ENCODE measurements at regions not wholly inside any gene's neighbourhood (a gene's known extent, or its start where the extent isn't known, plus 50 kb on each side); places are given as distances from the start of the nearest gene placed in this dataset.

GRCh38 chr5:73284220-73284795, 111.3 kb downstream of the TMEM174 start:
- WGBS (ENCODE audit: low lambda C conversion rate), result 64% methylated on average over 6 of the region's 7 CpGs
- POLR2A ChIA-PET, result no interaction called here
- Histone ChIP-seq H2AFZ (ENCODE audit: low read depth) (no peak overlapping the region), H3K27ac (ENCODE audit: low read depth in 2 of 2, low read length in 1 of 2) (no peak overlapping the region), H4K20me1 (ENCODE audit: insufficient read depth) (no peaks in the 10 kb centered on the region), H3F3A (replicated peaks; ENCODE audit: insufficient read depth) (no peaks in the 10 kb centered on the region), H3K9ac (no peak overlapping the region), H3K4me2 (no peak overlapping the region), H3K4me3 (ENCODE audit: low read depth in 2 of 2, low read length in 1 of 2) (no peak overlapping the region), H3K27me3 (ENCODE audit: insufficient read depth) (no peaks in the 10 kb centered on the region), H3K79me2 (ENCODE audit: insufficient read depth) (no peaks in the 10 kb centered on the region), H3K36me3 (replicated peaks in 1 of 2; ENCODE audit: control insufficient read depth in 1 of 2, insufficient read depth in 2 of 2, low read length in 1 of 2) (no peaks in the 10 kb centered on the region), H3K9me2 (no peaks in the 10 kb centered on the region), H3K4me1 (ENCODE audit: control insufficient read depth in 1 of 2, insufficient read depth in 2 of 2, low read depth in 1 of 2, low read length in 1 of 2) (peaks cover 11 to 21% of the 10 kb centered on the region in 2 experiments), H3K9me3 (no peaks in the 10 kb centered on the region)
- no peak for TF ChIP-seq USF2 (IDR thresholded peaks at IDR 0.05; ENCODE audit: borderline replicate concordance, low read depth, low read length)
- no peak for TF ChIP-seq FOXJ3 (CRISPR knock-in tag; IDR thresholded peaks at IDR 0.05)
- no peak for TF ChIP-seq RCOR1 (IDR thresholded peaks at IDR 0.05; ENCODE audit: low read length)
- TF ChIP-seq SIN3A (IDR thresholded peaks at IDR 0.05; ENCODE audit: borderline replicate concordance, low read depth, low read length), result no peak
- TF ChIP-seq MXI1 (IDR thresholded peaks at IDR 0.05; ENCODE audit: low read depth, low read length), result no peak
- TF ChIP-seq PBX3 (IDR thresholded peaks at IDR 0.05), result no peak
- no peak for TF ChIP-seq YY1 (IDR thresholded peaks at IDR 0.05; ENCODE audit: low read depth)
- TF ChIP-seq NRF1 (IDR thresholded peaks at IDR 0.05; ENCODE audit: low read depth, low read length), result no peak
- no peak for DNase-seq
- CTCF ChIA-PET, result interaction anchor here (1.0 to 3.8 kb wide), 4 partner anchors 14 to 69 kb away, joined by 3 to 14 read pairs (median 4); no protein-coding TSS in a partner anchor

- no peak overlapping the region for H3K27ac ChIP-seq (ENCODE audit: low read depth in 2 of 2, low read length in 1 of 2)
- CTCF ChIA-PET, result interaction anchor here (1.1 to 3.8 kb wide), 4 partner anchors 8 to 168 kb away, joined by 3 to 14 read pairs (median 4); no protein-coding TSS in a partner anchor
- POLR2A ChIA-PET, result no interaction called here
- TF ChIP-seq FOXM1 (IDR thresholded peaks at IDR 0.05; ENCODE audit: low read depth) (no peak), REST (IDR thresholded peaks at IDR 0.05; ENCODE audit: low read depth, low read length) (no peak), YY1 (IDR thresholded peaks at IDR 0.05; ENCODE audit: low read depth) (no peak), EP300 (IDR thresholded peaks at IDR 0.05; ENCODE audit: borderline replicate concordance in 1 of 2, low read depth in 1 of 2, low read length in 1 of 2) (no peak), EZH2phosphoT487 (IDR thresholded peaks at IDR 0.05; ENCODE audit: borderline replicate concordance, low read depth) (no peak), MAX (IDR thresholded peaks at IDR 0.05; ENCODE audit: low read depth) (no peak), NFIC (IDR thresholded peaks at IDR 0.05; ENCODE audit: borderline replicate concordance) (no peak), USF2 (IDR thresholded peaks at IDR 0.05; ENCODE audit: borderline replicate concordance, low read depth, low read length) (no peak), SMC3 (IDR thresholded peaks at IDR 0.05; ENCODE audit: low read depth, low read length) (no peak), CHD2 (IDR thresholded peaks at IDR 0.05; ENCODE audit: low read length, partially characterized antibody) (no peak), RCOR1 (IDR thresholded peaks at IDR 0.05; ENCODE audit: low read length) (no peak), GABPA (IDR thresholded peaks at IDR 0.05; ENCODE audit: low read depth) (no peak), RXRA (IDR thresholded peaks at IDR 0.05; ENCODE audit: borderline replicate concordance, low read depth) (no peak), TCF12 (IDR thresholded peaks at IDR 0.05) (no peak), USF1 (IDR thresholded peaks at IDR 0.05; ENCODE audit: borderline replicate concordance, low read depth) (no peak), JUND (IDR thresholded peaks at IDR 0.05) (no peak)
Measured at GRCh38 chr5:73282923-73283322, 109.9 kb downstream of the TMEM174 start.

More at GRCh38 chr5:73282923-73283322, 109.9 kb downstream of the TMEM174 start:
- Histone ChIP-seq H3K36me3 (replicated peaks in 1 of 2; ENCODE audit: control insufficient read depth in 1 of 2, insufficient read depth in 2 of 2, low read length in 1 of 2) (no peaks in the 10 kb centered on the region), H2AFZ (ENCODE audit: low read depth) (no peak overlapping the region), H3K9ac (no peak overlapping the region), H3K4me3 (ENCODE audit: low read depth in 2 of 2, low read length in 1 of 2) (no peak overlapping the region), H4K20me1 (ENCODE audit: insufficient read depth) (no peaks in the 10 kb centered on the region), H3K9me2 (no peaks in the 10 kb centered on the region), H3K27me3 (ENCODE audit: insufficient read depth) (no peaks in the 10 kb centered on the region), H3F3A (replicated peaks; ENCODE audit: insufficient read depth) (no peaks in the 10 kb centered on the region), H3K9me3 (no peaks in the 10 kb centered on the region), H3K4me1 (ENCODE audit: control insufficient read depth in 1 of 2, insufficient read depth in 2 of 2, low read depth in 1 of 2, low read length in 1 of 2) (peaks cover 11 to 21% of the 10 kb centered on the region in 2 experiments), H3K79me2 (ENCODE audit: insufficient read depth) (no peaks in the 10 kb centered on the region), H3K4me2 (no peak overlapping the region)
- no peak for DNase-seq
